IMR-90 (cell line): ENCODE measurements at regions not wholly inside any gene's neighbourhood (a gene's known extent, or its start where the extent isn't known, plus 50 kb on each side); places are given as distances from the start of the nearest gene placed in this dataset.

Experiments
- ATAC-seq: fragments of 200-7000 bp; cut with Tn5 transposase; 2 replicates; pipeline ENCODE4 v1.9.1; 2020; ENCODE audit warnings: low read depth, mild to moderate bottlenecking, moderate library complexity
- BruUV-seq: library from RNA; stranded (reverse); fragments of 400-500 nt; replicated peaks from 2 replicates; lab custom pipeline; 2021; lab: Mats Ljungman, UMichigan
- CTCF ChIA-PET: fragments of 300-600 bp; formaldehyde crosslinking; extraction: SDS; loops from one replicate; lab custom pipeline; 2021; ENCODE audit warnings: antibody characterized with exemption; lab: Yijun Ruan, JAX
- POLR2A ChIA-PET: fragments of 300-600 bp; sonication (Branson Sonifier 250); formaldehyde crosslinking; loops from one replicate; lab custom pipeline; 2022; ENCODE audit warnings: antibody characterized with exemption; ENCODE audit not compliant: unreplicated experiment; lab: Charles Lee
- DNase-seq: peaks from one replicate; pipeline ENCODE4 v3.0.0; 2013
- H2AFZ ChIP-seq: replicated peaks from 2 replicates; pipeline ENCODE3; 2013; ENCODE audit warnings: low read length, mild to moderate bottlenecking; ENCODE audit not compliant: poor library complexity
- H2AK5ac ChIP-seq: 2 replicates; pipeline ENCODE4 v1.6.1; 2013; ENCODE audit warnings: low read depth, low read length, inconsistent platforms
- H2AK9ac ChIP-seq: replicated peaks from 2 replicates; pipeline ENCODE3; 2013; ENCODE audit warnings: mild to moderate bottlenecking, low read depth, low read length, moderate library complexity; ENCODE audit not compliant: poor library complexity
- H2BK120ac ChIP-seq: 2 replicates; pipeline ENCODE4 v1.6.1; 2013; ENCODE audit warnings: low read depth, low read length, inconsistent platforms
- H2BK15ac ChIP-seq: 3 replicates; pipeline ENCODE4 v1.6.1; 2013; ENCODE audit warnings: low read depth, low read length, inconsistent platforms
- H2BK20ac ChIP-seq: 2 replicates; pipeline ENCODE4 v1.6.1; 2013; ENCODE audit warnings: low read depth, mild to moderate bottlenecking, inconsistent platforms, low read length, moderate library complexity
- H2BK5ac ChIP-seq: 2 replicates; pipeline ENCODE4 v1.6.1; 2013; ENCODE audit warnings: mild to moderate bottlenecking, low read depth, low read length, inconsistent platforms; ENCODE audit not compliant: poor library complexity, severe bottlenecking
- H3K14ac ChIP-seq: replicated peaks from 2 replicates; pipeline ENCODE4 v1.6.1; 2013; ENCODE audit warnings: low read depth, low read length, inconsistent platforms
- H3K18ac ChIP-seq: 2 replicates; pipeline ENCODE4 v1.6.1; 2013; ENCODE audit warnings: low read depth, low read length, control low read depth
- H3K23ac ChIP-seq: 2 replicates; pipeline ENCODE4 v1.6.1; 2013; ENCODE audit warnings: low read depth, low read length, inconsistent platforms
- H3K27ac ChIP-seq: 2 replicates; pipeline ENCODE4 v1.5.1; 2013; ENCODE audit warnings: mild to moderate bottlenecking, control low read depth, low read length; ENCODE audit not compliant: insufficient read depth
- H3K27me3 ChIP-seq: 2 replicates; pipeline ENCODE4 v1.6.1; 2013; ENCODE audit warnings: low read length; ENCODE audit not compliant: control insufficient read depth, insufficient read depth
- H3K36me3 ChIP-seq: 2 replicates; pipeline ENCODE4 v1.6.1; 2013; ENCODE audit warnings: low read length, mixed read lengths; ENCODE audit not compliant: control insufficient read depth, insufficient read depth
- H3K4ac ChIP-seq: 2 replicates; pipeline ENCODE4 v1.6.1; 2013; ENCODE audit warnings: low read depth, low read length, inconsistent platforms
- H3K4me1 ChIP-seq: 2 replicates; pipeline ENCODE4 v1.6.1; 2013; ENCODE audit warnings: low read length, mixed read lengths; ENCODE audit not compliant: control insufficient read depth, insufficient read depth
- H3K4me2 ChIP-seq: 2 replicates; pipeline ENCODE4 v1.6.1; 2013; ENCODE audit warnings: low read depth, mild to moderate bottlenecking, control low read depth, low read length, moderate library complexity
- H3K4me3 ChIP-seq: 2 replicates; pipeline ENCODE4 v1.5.1; 2013; ENCODE audit warnings: low read depth, mild to moderate bottlenecking, control low read depth, low read length, moderate library complexity; ENCODE audit not compliant: insufficient read depth
- H3K56ac ChIP-seq: 2 replicates; pipeline ENCODE4 v1.6.1; 2013; ENCODE audit warnings: low read length, inconsistent platforms; ENCODE audit not compliant: insufficient read depth; ENCODE audit errors: extremely low read depth
- H3K79me1 ChIP-seq, 2 experiments: 2 replicates each; pipeline ENCODE4 v1.6.1; 2013; ENCODE audit warnings: low read length in 2 of 2, inconsistent platforms in 1 of 2, low read depth in 1 of 2
- H3K9ac ChIP-seq: 2 replicates; pipeline ENCODE4 v1.6.1; 2013; ENCODE audit warnings: low read depth, low read length, control low read depth
- H3K9me1 ChIP-seq: 2 replicates; pipeline ENCODE4 v1.6.1; 2013; ENCODE audit warnings: low read length, inconsistent platforms; ENCODE audit not compliant: insufficient read depth
- H3K9me3 ChIP-seq: 2 replicates; pipeline ENCODE4 v1.6.1; 2013; ENCODE audit warnings: low read length; ENCODE audit not compliant: control insufficient read depth, insufficient read depth
- H4K20me1 ChIP-seq: 2 replicates; pipeline ENCODE4 v1.6.1; 2013; ENCODE audit warnings: low read length, inconsistent platforms; ENCODE audit not compliant: insufficient read depth
- H4K5ac ChIP-seq: 2 replicates; pipeline ENCODE4 v1.6.1; 2013; ENCODE audit warnings: mild to moderate bottlenecking, low read depth, low read length, control low read depth
- H4K8ac ChIP-seq, 2 experiments: 2 replicates each; pipeline ENCODE4 v1.6.1; 2013; ENCODE audit warnings: low read depth in 2 of 2, low read length in 2 of 2, control low read depth in 1 of 2, inconsistent platforms in 1 of 2
- H4K91ac ChIP-seq: 2 replicates; pipeline ENCODE4 v1.6.1; 2013; ENCODE audit warnings: low read depth, low read length, inconsistent platforms; ENCODE audit not compliant: insufficient read depth
- RCOR1 ChIP-seq: IDR thresholded peaks from 2 replicates; pipeline ENCODE4 v1.6.1; 2012; ENCODE audit warnings: mild to moderate bottlenecking, low read length, improper control_type of control experiment; ENCODE audit not compliant: insufficient replicate concordance
- USF2 ChIP-seq: fragments of 150-350 bp; IDR thresholded peaks from 2 replicates; pipeline ENCODE4 v1.6.1; 2017; ENCODE audit warnings: mild to moderate bottlenecking, antibody characterized with exemption, low read length, low read depth
- WGBS, 2 experiments: methylation state at CpG; one replicate each; pipeline versions ENCODE4 v1.1.5 to v1.1.7; 2013; ENCODE audit warnings: missing lambda C conversion rate in 2 of 2; ENCODE audit not compliant: insufficient read length in 1 of 2; ENCODE audit errors: extremely low coverage in 2 of 2; 5-methylcytosine and 5-hydroxymethylcytosine counted together
- dilution Hi-C: fragments of 300-500 bp; cut with HindIII; formaldehyde crosslinking; loops from one replicate; pipeline ENCODE4 v1.14.3; 2018; ENCODE audit warnings: low sequenced_read_pairs; ENCODE audit not compliant: unreplicated experiment
- in situ Hi-C: fragments of 300-500 bp; cut with MboI; formaldehyde crosslinking; loops from 3 replicates; pipeline ENCODE4 v1.14.3; 2019; ENCODE audit warnings: low sequenced_read_pairs, inconsistent platforms, mixed read lengths
- intact Hi-C: fragments of 100-400 bp; cut with micrococcal nuclease; formaldehyde crosslinking; loops from 2 replicates; pipeline ENCODE4 v1.10.0; 2022

- H3K27me3 ChIP-seq, result no peaks in the 10 kb centered on the region; the same call in 1 of the 2 replicates
- ChIA-PET POLR2A (no interaction called here), CTCF (no interaction called here)
- no peak for TF ChIP-seq USF2
- TF ChIP-seq RCOR1, result no peak
- in situ Hi-C loops (no loop called here), dilution Hi-C loops (no loop called here), intact Hi-C loops (no loop called here)
- 40% methylated on average over 1 of the region's 1 CpG; no CpG with 5 or more reads in 1 of the 2 experiments for WGBS, 2 experiments
- DNase-seq, result no peak
- H3K23ac ChIP-seq, result no peak overlapping the region
- no peaks in the 10 kb centered on the region for H3K9me1 ChIP-seq
- no peak overlapping the region for H3K14ac ChIP-seq
- no peak overlapping the region for H2AK9ac ChIP-seq
- H3K4me1 ChIP-seq, result no peaks in the 10 kb centered on the region
- BruUV-seq, result no TSS peak
- no peak overlapping the region for H3K4me3 ChIP-seq
- no peak overlapping the region for H2BK120ac ChIP-seq
- H4K91ac ChIP-seq, result no peak overlapping the region
- no peak overlapping the region for H3K9ac ChIP-seq
- no peak overlapping the region for H2BK5ac ChIP-seq
- no peak for ATAC-seq
- no peak overlapping the region for H3K4me2 ChIP-seq
- H2BK20ac ChIP-seq, result no peak overlapping the region
- no peak overlapping the region for H2BK15ac ChIP-seq
- no peak overlapping the region for H2AK5ac ChIP-seq
- no peak overlapping the region for H4K8ac ChIP-seq
- H4K20me1 ChIP-seq, result no peaks in the 10 kb centered on the region
- H3K18ac ChIP-seq, result no peak overlapping the region
- H3K27ac ChIP-seq, result no peak overlapping the region
- H3K4ac ChIP-seq, result no peak overlapping the region
- no peaks in the 10 kb centered on the region for H3K79me1 ChIP-seq
- no peak overlapping the region for H3K56ac ChIP-seq
- no peaks in the 10 kb centered on the region for H3K36me3 ChIP-seq
- no peak overlapping the region for H2AFZ ChIP-seq
- peaks cover 4% of the 10 kb centered on the region; the same call in 1 of the 2 replicates for H3K9me3 ChIP-seq
- H4K5ac ChIP-seq, result no peak overlapping the region
Observed at GRCh38 chr12:45584336-45584735, 145.2 kb upstream of the ARID2 start.
